GM13977 (cell line): ENCODE measurements at regions not wholly inside any gene's neighbourhood (a gene's known extent, or its start where the extent isn't known, plus 50 kb on each side); places are given as distances from the start of the nearest gene placed in this dataset.
"Not testable (repeated sequence)": the region's sequence is repeated elsewhere in the genome, so short reads cannot be mapped to it uniquely, and the experiment has no call there.

Experiments
- DNase-seq: peaks from one replicate; pipeline ENCODE4 v3.0.0; 2012; ENCODE audit warnings: low spot score
- in situ Hi-C: fragments of 300-500 bp; cut with MboI; formaldehyde crosslinking; loops from one replicate; pipeline ENCODE4 v1.12.0; 2022; ENCODE audit warnings: low sequenced_read_pairs, low pct_unique_long_range_greater_than_20kb, mixed read lengths, inconsistent platforms; ENCODE audit not compliant: unreplicated experiment
- TF ChIP-seq, protein P1 (sequence below): IDR thresholded peaks from 2 replicates; pipeline ENCODE4 v1.5.1; 2012; ENCODE audit warnings: mild to moderate bottlenecking, control low read depth; ENCODE audit not compliant: insufficient read depth; ENCODE audit errors: extremely low read depth, missing control alignments

- TF ChIP-seq, protein P1, sequence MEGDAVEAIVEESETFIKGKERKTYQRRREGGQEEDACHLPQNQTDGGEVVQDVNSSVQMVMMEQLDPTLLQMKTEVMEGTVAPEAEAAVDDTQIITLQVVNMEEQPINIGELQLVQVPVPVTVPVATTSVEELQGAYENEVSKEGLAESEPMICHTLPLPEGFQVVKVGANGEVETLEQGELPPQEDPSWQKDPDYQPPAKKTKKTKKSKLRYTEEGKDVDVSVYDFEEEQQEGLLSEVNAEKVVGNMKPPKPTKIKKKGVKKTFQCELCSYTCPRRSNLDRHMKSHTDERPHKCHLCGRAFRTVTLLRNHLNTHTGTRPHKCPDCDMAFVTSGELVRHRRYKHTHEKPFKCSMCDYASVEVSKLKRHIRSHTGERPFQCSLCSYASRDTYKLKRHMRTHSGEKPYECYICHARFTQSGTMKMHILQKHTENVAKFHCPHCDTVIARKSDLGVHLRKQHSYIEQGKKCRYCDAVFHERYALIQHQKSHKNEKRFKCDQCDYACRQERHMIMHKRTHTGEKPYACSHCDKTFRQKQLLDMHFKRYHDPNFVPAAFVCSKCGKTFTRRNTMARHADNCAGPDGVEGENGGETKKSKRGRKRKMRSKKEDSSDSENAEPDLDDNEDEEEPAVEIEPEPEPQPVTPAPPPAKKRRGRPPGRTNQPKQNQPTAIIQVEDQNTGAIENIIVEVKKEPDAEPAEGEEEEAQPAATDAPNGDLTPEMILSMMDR: no peak
- no peak for DNase-seq
- in situ Hi-C loops: no loop called here
These were observed 346.3 kb downstream of the TECRL start for GRCh38 chr4:64062991-64063390.

- in situ Hi-C loops, DNase-seq: not testable (repeated sequence)
These were observed 372.2 kb downstream of the TECRL start for GRCh38 chr4:64037033-64037432.

DNA sequence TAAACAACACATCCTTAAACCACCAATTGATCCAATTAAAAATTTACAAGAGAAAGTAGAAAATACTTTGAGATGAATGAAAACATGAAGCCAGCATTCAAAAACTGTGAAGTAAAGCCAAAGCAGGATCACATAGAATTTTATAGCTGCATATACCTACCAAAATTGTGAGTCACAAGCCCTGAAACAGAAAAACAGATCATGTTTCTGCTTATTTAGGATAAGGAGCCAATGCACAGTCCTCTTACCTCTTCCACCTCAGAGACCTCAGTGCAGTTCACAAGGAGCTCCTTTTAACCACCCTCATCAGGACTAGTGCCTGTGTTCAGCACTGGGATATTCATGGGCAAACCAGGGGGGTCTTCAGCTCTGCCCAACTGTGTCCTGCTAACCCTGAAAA lies 386.7 kb downstream of the TECRL start:
- no peak for DNase-seq
- in situ Hi-C loops: no loop called here
- TF ChIP-seq, protein P1: no peak

GRCh38 chr4:64016893-64017292 lies 392.4 kb downstream of the TECRL start:
- DNase-seq: no peak
- in situ Hi-C loops: no loop called here
- TF ChIP-seq, protein P1: no peak

DNA sequence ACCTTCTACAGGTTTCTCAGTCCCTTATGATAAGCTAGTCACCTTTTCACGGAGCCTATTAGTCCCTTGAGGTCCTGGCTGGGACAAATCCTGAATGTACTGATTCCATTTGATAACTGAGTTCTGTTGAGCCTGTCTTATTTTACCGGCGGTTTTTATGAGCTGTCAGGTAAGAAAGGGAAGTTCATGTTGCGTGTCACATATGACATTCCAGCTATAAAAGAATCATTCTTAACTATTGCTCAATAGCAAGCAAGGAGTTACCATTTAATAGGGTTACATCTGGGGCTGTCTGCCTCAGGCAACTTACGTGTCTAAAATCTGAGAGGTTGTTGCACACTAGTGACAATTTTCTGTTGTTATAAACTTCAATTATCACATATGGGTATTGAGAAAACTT lies 394.6 kb downstream of the TECRL start:
- in situ Hi-C loops: no loop called here
- TF ChIP-seq, protein P1: no peak
- no peak for DNase-seq

DNA sequence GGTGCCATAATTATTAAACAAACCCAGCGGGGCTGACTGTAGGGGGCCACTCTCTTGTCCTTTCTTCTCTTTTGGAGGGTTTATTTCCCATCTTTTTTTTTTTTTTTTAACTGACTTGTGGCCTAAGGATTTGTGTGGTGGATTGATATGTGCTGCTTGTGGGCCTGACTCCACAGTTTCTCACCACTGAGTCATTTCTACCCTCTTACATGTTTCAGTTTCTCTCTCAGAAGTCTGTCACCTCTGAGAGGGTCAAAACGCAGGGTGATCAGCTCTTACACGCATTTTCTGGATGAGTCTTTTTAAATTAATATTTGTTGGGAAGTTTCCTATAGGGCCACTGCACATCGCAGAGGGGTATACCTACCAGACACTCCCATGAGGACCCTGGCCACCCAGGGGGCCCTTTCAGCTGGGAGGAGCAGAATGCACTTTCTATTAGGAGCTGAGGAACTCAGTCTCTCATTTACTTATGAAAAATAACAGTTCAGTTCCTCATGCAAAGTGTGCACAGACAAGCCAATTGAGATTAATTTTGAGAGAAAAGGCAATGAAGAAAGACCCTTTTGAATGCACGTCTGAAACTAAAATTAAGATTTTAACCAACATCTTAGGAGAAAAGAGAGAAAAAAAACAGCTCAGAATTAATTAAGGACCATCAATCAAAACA lies 407.9 kb downstream of the TECRL start:
- in situ Hi-C loops: no loop called here
- DNase-seq: peak; percentile 23
- TF ChIP-seq, protein P1: no peak

GRCh38 chr4:64000241-64000640 lies 409.0 kb downstream of the TECRL start:
- no peak for DNase-seq
- in situ Hi-C loops: no loop called here
- TF ChIP-seq, protein P1: no peak
